Naive thymus-derived CD8-positive, alpha-beta T cell (primary cell): ENCODE measurements at regions not wholly inside any gene's neighbourhood (a gene's known extent, or its start where the extent isn't known, plus 50 kb on each side); places are given as distances from the start of the nearest gene placed in this dataset.
A peak's percentile ranks its signal among the peaks of the same experiment; 100 is the strongest.
"Not testable (repeated sequence)": the region's sequence is repeated elsewhere in the genome, so short reads cannot be mapped to it uniquely, and the experiment has no call there.

ENCODE experiments used
- ATAC-seq, 2 donors: fragments of 150-1000 bp; cut with Tn5 transposase in 1 of 2; sonication (Bioruptor Pico), chemical (Tn5 transposase) in 1 of 2; 1 replicate in 1 of 2; 2 replicates in 1 of 2; pipeline ENCODE4 v1.10.0; 2021; ENCODE audit warnings: mild to moderate bottlenecking in 2 of 2, moderate library complexity in 2 of 2
- POLR2A ChIA-PET: fragments of 350-600 bp; sonication (Branson Sonifier 250); formaldehyde crosslinking; loops from one replicate; lab custom pipeline; 2021; ENCODE audit warnings: antibody characterized with exemption; lab: Charles Lee
- DNase-seq, 10 donors: peaks; one replicate each; pipeline versions ENCODE4 v3.0.0 to v3.0.0-alpha.2; 2020 to 2022
- H3K27ac Mint-ChIP-seq, 10 donors: one replicate each; pipeline ENCODE4 v1.8.0; 2020 to 2022; ENCODE audit warnings: mild to moderate bottlenecking in 10 of 10, mixed read lengths in 10 of 10, moderate library complexity in 4 of 10, inconsistent platforms in 1 of 10
- H3K27me3 Mint-ChIP-seq, 5 donors: one replicate each; pipeline ENCODE4 v1.8.0; 2021 to 2022; ENCODE audit warnings: mixed read lengths in 5 of 5
- H3K36me3 Mint-ChIP-seq, 3 donors: one replicate each; pipeline ENCODE4 v1.8.0; 2020 to 2022; ENCODE audit warnings: mixed read lengths in 3 of 3, mild to moderate bottlenecking in 2 of 3, inconsistent platforms in 1 of 3
- H3K4me1 Mint-ChIP-seq, 4 donors: one replicate each; pipeline ENCODE4 v1.8.0; 2021 to 2022; ENCODE audit warnings: mixed read lengths in 4 of 4
- H3K4me3 Mint-ChIP-seq, 10 donors: one replicate each; pipeline ENCODE4 v1.8.0; 2020 to 2022; ENCODE audit warnings: mild to moderate bottlenecking in 10 of 10, mixed read lengths in 10 of 10, moderate library complexity in 6 of 10, inconsistent platforms in 1 of 10
- H3K9me3 Mint-ChIP-seq, 9 donors: one replicate each; pipeline ENCODE4 v1.8.0; 2020 to 2022; ENCODE audit warnings: mixed read lengths in 9 of 9, mild to moderate bottlenecking in 3 of 9, inconsistent platforms in 1 of 9, moderate library complexity in 1 of 9

DNA sequence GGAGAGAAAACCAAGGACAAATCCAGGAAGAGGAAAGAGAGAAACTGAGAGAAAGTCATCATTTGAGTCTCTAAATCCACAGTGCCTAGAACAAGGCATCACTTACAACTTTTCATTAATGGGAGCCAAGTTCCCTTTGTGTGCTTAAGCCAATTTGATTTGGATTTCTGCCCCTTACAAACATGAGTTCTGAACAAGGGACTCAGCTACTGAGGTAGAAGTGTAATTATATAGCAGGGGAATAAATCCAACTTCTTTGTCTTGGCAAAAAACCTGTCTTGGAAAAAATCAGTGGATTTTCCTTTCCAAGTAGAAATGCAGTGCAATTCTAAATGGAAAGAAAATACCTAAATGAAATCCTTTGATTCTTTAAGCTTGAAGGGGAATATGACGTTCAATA is 307.2 kb upstream of the CNTN3 start:
- no peak for ATAC-seq
- POLR2A ChIA-PET, result no interaction called here
- Mint-ChIP-seq H3K27ac (no peak overlapping the region), H3K4me1 (peaks cover 0 to 3% (median 0%) of the 10 kb centered on the region in 4 donors), H3K36me3 (no peaks in the 10 kb centered on the region), H3K27me3 (no peaks in the 10 kb centered on the region), H3K9me3 (peaks cover 0 to 11% (median 3%) of the 10 kb centered on the region in 9 donors), H3K4me3 (no peak overlapping the region)
- no peak for DNase-seq

DNA sequence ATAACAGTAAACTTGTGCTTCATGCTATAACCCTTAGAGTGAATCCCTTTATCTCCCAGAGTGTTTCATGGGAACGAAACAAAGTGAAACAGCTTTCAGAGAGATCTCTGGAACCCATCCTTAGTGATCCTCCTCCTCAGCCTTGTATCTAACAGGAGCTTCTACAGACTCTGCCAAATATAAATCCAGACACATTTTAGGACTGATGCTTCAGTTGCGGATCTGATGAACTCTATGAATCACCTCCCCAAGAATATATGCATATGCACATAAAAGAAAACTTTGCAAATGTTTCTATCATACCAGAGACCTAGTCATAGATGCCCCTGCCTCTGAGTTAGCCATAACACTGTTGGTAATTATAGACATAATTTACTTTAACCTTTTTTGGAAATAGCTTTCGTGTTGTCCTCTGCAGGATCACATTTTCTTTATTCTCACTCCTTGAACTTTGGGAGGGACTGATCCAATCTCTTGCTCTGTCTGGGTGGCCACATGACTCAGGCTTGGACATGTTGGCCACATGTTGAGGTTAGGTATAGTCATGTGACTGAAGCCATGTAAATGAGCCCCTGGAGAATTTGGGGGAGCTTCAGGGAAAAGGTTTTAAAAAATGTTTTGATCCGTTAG is 306.4 kb upstream of the CNTN3 start:
- Mint-ChIP-seq H3K4me1 (peaks cover 0 to under 1% (median 0%) of the 10 kb centered on the region in 4 donors), H3K4me3 (no peak overlapping the region), H3K9me3 (peaks cover 0 to 11% (median 3%) of the 10 kb centered on the region in 9 donors), H3K27me3 (no peaks in the 10 kb centered on the region), H3K27ac (no peak overlapping the region), H3K36me3 (no peaks in the 10 kb centered on the region)
- DNase-seq (no peak), ATAC-seq (no peak)
- POLR2A ChIA-PET, result no interaction called here

DNA sequence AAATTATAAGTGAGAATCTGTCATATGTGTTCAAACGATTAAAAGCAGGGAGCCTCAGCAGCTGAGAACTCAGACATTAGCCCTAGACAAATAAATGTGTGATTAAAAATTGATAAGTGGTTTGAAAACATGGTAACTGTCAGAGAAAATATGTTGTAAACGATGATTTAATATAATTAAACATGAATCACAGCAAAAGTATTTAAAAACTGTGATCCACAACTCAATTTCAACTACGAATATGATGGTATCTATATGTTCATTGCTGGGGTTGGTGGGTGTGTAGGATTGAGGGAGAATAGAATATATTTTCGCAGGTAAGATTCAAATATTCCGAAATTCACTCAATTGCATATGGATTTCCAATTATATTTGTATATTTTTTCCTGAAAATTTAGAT is 302.2 kb upstream of the CNTN3 start:
- H3K27ac Mint-ChIP-seq, result no peak overlapping the region

DNA sequence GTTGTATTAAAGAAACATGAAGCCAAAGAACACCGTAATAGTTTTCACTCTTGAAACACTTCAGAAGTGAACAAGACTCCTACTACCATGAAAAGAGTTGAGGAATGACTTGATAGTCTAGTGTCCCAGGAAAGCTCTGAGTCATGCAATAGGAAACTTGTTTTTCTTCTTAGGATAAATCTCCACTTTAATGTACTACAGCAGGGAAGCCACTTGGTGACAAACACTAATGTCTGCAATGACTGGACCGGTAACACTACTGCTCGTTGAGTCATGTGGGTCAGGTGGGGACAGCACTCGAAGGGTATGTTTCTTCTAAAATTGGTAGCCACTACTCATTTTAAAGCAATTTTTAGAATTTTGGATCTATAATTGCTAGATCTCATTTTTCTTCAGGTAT is 291.7 kb upstream of the CNTN3 start:
- Mint-ChIP-seq H3K36me3 (no peaks in the 10 kb centered on the region), H3K4me1 (no peaks in the 10 kb centered on the region), H3K27me3 (no peaks in the 10 kb centered on the region), H3K4me3 (no peak overlapping the region), H3K9me3 (peaks cover 0 to 26% (median 7%) of the 10 kb centered on the region in 9 donors), H3K27ac (no peak overlapping the region)
- POLR2A ChIA-PET, result no interaction called here
- no peak for DNase-seq
- ATAC-seq, result no peak

More for the DNA sequence above, 302.2 kb upstream of the CNTN3 start:
- H3K27me3 Mint-ChIP-seq, result no peaks in the 10 kb centered on the region
- no peaks in the 10 kb centered on the region for H3K36me3 Mint-ChIP-seq
- H3K4me1 Mint-ChIP-seq, result no peaks in the 10 kb centered on the region
- ATAC-seq, result no peak
- H3K4me3 Mint-ChIP-seq, result no peak overlapping the region
- DNase-seq, result no peak
- POLR2A ChIA-PET, result no interaction called here
- H3K9me3 Mint-ChIP-seq, result peaks cover 0 to 11% (median 3%) of the 10 kb centered on the region in 9 donors

DNA sequence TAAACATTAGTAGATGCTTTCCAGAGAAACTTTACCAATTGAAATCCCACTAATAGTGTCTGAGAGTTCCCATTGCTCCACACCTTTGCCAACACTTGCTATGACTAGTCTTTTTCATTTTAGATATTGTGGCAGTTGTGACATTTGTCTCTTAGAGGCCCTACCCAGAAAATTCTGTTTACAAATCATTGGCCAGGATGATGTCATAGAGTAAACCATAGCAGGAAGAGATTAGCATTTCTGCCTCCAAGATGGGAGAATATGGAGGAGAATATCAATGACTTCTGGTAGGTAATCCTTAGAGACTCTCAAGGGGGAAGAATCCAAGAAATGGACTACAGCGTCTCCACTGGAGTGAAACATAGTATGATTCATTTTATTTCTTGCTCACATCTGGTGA is 291.0 kb upstream of the CNTN3 start:
- POLR2A ChIA-PET, result no interaction called here
- Mint-ChIP-seq H3K4me3 (no peak overlapping the region), H3K9me3 (peaks cover 0 to 25% (median 7%) of the 10 kb centered on the region in 9 donors), H3K4me1 (no peaks in the 10 kb centered on the region), H3K36me3 (no peaks in the 10 kb centered on the region), H3K27ac (no peak overlapping the region), H3K27me3 (no peaks in the 10 kb centered on the region)
- DNase-seq, result no peak
- ATAC-seq, result no peak

DNA sequence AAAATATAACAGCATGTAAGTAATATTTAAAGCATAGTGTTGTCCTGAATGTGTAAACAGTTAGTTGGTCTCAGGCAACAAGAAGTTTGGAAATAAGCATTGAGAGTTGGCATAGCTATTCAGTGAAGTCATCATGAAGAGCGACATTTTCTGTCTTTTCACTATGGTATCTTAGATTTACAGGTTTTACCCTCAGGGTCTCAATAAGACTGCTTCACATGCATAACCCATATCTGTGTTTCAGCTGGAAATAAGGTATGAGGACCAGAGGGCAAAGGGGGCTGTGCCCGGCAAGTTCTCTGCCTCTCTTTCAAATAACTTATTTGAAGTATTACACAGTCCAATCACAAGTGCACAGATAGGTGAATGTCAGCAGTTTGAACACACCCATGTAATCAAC is 290.2 kb upstream of the CNTN3 start:
- no peak for ATAC-seq
- DNase-seq, result no peak
- Mint-ChIP-seq H3K9me3 (peaks cover 0 to 25% (median 7%) of the 10 kb centered on the region in 9 donors), H3K27ac (peak overlapping the region in 1 of 10 donors; percentile 31), H3K4me3 (no peak overlapping the region), H3K4me1 (no peaks in the 10 kb centered on the region), H3K36me3 (no peaks in the 10 kb centered on the region), H3K27me3 (no peaks in the 10 kb centered on the region)
- POLR2A ChIA-PET, result no interaction called here

DNA sequence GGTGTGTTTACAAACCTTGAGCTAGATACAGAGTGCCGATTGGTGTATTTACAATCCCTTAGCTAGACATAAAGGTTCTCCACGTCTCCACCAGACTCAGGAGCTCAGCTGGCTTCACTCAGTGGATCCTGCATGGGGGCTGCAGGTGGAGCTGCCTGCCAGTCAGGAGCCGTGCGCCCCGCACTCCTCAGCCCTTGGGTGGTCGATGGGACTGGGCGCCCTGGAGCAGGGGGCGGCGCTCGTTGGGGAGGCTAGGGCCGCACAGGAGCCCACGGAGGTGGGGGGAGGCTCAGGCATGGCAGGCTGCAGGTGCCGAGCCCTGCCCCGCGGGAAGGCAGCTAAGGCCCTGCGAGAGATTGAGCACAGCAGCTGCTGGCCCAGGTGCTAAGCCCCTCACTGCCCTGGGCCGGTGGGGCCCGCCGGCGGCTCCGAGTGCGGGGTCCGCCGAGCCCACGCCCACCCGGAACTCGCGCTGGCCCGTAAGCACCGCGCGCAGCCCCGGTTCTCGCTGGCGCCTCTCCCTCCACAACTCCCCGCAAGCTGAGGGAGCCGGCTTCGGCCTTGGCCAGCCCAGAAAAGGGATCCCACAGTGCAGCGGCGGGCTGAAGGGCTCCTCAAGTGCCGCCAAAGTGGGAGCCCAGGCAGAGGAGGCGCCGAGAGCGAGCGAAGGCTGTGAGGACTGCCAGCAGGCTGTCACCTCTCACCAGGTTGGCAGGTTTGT is 285.5 kb upstream of the CNTN3 start:
- H3K27ac Mint-ChIP-seq, H3K36me3 Mint-ChIP-seq, H3K27me3 Mint-ChIP-seq, POLR2A ChIA-PET, H3K4me1 Mint-ChIP-seq, H3K4me3 Mint-ChIP-seq, ATAC-seq: not testable (repeated sequence)
- peak in 1 of 10 donors; percentile 5 for DNase-seq
- peaks cover 0 to 29% (median 9%) of the 10 kb centered on the region in 9 donors for H3K9me3 Mint-ChIP-seq

DNA sequence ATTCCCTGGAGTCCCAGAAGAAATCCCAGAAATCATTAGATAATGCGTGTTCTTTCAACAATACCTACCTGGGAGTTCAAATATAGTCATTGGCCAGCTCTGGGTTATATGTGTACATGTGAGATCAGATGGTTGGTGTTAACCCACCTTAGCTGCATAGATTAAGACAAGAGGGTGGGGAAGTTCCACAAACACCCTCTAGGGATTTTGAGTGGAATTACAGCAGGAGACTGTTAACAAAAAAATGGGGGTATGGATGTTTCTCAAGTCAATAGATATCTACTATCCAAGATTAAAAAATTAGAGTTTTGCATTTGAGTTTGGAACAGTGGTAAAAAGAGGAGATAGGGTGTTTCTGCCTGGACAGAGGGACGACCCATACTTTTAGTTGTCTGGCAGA is 282.5 kb upstream of the CNTN3 start:
- H3K4me1 Mint-ChIP-seq, result no peaks in the 10 kb centered on the region
- POLR2A ChIA-PET, result no interaction called here
- peaks cover 0 to 26% (median 10%) of the 10 kb centered on the region in 9 donors for H3K9me3 Mint-ChIP-seq
- no peak overlapping the region for H3K27ac Mint-ChIP-seq
- DNase-seq, result no peak
- no peaks in the 10 kb centered on the region for H3K27me3 Mint-ChIP-seq
- no peak overlapping the region for H3K4me3 Mint-ChIP-seq
- H3K36me3 Mint-ChIP-seq, result no peaks in the 10 kb centered on the region
- ATAC-seq, result no peak

DNA sequence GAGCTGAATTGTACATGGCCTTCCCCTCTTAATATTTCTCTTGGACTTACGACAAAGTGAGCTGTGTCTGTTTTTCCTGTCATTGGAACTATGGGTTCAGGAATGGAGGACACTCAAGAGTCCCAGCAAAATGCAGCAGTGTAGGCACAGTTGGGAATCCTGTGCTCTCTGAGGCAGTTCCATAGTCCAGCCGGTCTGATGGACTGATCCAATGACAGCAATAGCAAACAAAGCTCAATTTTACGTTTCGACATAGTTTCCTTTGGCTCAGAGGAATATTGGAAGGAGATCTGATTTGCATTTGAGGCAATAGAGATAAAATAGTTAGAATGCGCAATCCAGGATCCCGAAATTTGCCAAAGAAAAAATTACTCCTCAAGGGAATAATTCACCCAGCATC is 276.9 kb upstream of the CNTN3 start:
- Mint-ChIP-seq H3K4me1 (no peaks in the 10 kb centered on the region), H3K9me3 (peaks cover 5 to 24% (median 9%) of the 10 kb centered on the region in 9 donors), H3K27ac (no peak overlapping the region), H3K4me3 (no peak overlapping the region), H3K27me3 (no peaks in the 10 kb centered on the region), H3K36me3 (no peaks in the 10 kb centered on the region)
- POLR2A ChIA-PET, result no interaction called here
- ATAC-seq (no peak), DNase-seq (no peak)

DNA sequence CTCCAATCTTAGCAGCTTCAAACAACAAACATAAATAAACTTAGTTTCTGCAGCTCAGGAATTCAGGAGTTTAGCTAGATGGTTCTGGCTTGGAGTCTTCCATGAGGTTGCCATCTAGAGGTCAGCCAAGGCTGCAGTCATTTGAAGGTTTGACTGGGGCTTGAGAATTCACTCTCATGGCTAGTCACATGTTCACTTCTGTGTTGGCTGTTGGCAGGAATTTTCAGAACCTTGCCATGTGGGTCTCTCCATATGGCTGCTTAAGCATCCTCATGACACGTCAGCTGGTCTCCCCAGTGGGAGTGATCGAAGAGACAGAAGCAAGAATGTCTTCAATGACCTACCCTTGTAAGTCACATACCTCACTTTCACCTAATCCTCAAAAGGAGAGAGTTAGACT is 269.2 kb upstream of the CNTN3 start:
- Mint-ChIP-seq H3K9me3 (peaks cover 5 to 25% (median 11%) of the 10 kb centered on the region in 9 donors), H3K4me3 (no peak overlapping the region), H3K27ac (no peak overlapping the region), H3K27me3 (no peaks in the 10 kb centered on the region), H3K36me3 (no peaks in the 10 kb centered on the region), H3K4me1 (no peaks in the 10 kb centered on the region)
- POLR2A ChIA-PET, result no interaction called here
- DNase-seq (no peak), ATAC-seq (no peak)

DNA sequence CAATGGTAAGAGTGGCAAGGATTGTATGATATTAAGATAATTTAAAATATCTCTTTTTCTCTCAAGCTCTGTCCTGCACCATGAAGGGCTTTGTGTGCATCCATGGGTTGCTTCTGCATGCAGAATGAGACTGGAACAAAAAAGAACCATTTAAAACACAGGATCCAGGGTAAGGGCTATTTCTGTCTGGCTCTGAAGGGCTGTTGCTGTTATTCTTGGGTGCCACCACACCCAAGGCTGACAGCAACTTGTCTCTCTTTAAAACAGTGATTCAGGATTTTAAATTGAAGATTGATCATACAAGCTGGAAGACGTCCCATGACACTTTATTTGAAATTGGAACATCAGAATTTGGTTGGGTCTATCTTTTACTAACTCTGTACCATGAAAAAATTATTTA is 268.8 kb upstream of the CNTN3 start:
- DNase-seq (no peak), ATAC-seq (no peak)
- no peaks in the 10 kb centered on the region for H3K36me3 Mint-ChIP-seq
- H3K27me3 Mint-ChIP-seq, result no peaks in the 10 kb centered on the region
- POLR2A ChIA-PET, result no interaction called here
- H3K4me1 Mint-ChIP-seq, result no peaks in the 10 kb centered on the region
- H3K4me3 Mint-ChIP-seq, result no peak overlapping the region
- no peak overlapping the region for H3K27ac Mint-ChIP-seq
- peaks cover 4 to 23% (median 10%) of the 10 kb centered on the region in 9 donors for H3K9me3 Mint-ChIP-seq

DNA sequence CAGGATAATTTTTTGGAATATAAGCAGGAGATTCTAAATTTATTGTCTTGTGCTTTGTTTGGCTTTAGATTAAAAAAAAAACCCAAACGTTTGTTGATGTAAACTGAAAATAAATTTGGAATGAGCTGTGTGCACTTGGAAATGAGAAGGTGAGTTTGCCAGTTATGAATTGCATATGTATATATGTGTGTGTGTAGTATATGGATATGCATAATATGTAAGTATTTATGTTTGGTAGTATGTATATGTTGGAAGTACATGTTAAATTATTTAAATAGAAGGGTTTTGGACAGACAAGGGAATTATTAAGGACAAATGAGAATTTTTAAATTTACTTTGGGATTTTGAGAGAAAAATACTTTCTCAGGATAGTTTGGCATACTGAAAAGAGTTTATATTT is 265.8 kb upstream of the CNTN3 start:
- no peak overlapping the region for H3K4me3 Mint-ChIP-seq
- H3K27me3 Mint-ChIP-seq, result no peaks in the 10 kb centered on the region
- DNase-seq (no peak), ATAC-seq (no peak)
- H3K9me3 Mint-ChIP-seq, result peaks cover 0 to 26% (median 9%) of the 10 kb centered on the region in 9 donors
- no peak overlapping the region for H3K27ac Mint-ChIP-seq
- POLR2A ChIA-PET, result no interaction called here
- H3K36me3 Mint-ChIP-seq, result no peaks in the 10 kb centered on the region
- H3K4me1 Mint-ChIP-seq, result no peaks in the 10 kb centered on the region

DNA sequence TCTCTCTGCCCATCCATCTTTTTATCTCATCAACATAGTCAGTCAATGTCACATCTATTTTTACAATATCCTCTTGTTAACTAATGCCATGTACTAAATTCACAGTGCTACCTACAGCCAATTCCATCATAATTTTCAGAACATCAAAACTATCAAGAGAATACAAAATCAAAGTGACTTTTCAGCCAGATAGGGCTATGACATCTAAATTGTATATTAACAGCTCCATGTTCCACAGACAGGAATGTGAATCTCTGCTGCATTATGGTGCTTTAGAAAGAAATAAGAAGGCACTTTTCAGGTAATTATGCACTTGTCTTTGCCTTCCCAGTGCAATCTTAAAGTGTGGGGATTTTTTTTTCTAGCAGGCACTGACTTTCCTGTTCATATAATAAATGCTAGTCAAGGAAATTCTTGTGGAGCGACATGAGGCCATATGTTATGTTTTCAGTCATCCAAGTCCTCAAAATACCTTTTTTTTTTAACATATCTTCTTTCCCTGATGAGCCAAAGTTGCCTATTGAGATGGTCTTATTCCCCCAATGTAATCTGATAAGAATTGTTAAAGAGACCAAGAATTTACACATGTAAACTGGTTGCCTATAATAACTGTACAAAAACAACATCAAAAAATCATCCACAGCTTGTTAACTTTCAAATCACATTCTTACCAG is 252.0 kb upstream of the CNTN3 start:
- POLR2A ChIA-PET, result no interaction called here
- Mint-ChIP-seq H3K4me3 (no peak overlapping the region), H3K27me3 (no peaks in the 10 kb centered on the region), H3K36me3 (no peaks in the 10 kb centered on the region), H3K4me1 (no peaks in the 10 kb centered on the region), H3K27ac (no peak overlapping the region), H3K9me3 (peaks cover 0 to 25% (median 9%) of the 10 kb centered on the region in 9 donors)
- no peak for ATAC-seq
- DNase-seq, result no peak
